ENCODE measurements at regions not wholly inside any gene's neighbourhood (a gene's known extent, or its start where the extent isn't known, plus 50 kb on each side); places are given as distances from the start of the nearest gene placed in this dataset.

- TF ChIP-seq CTCF (IDR thresholded peaks at IDR 0.05; ENCODE audit: insufficient read depth, low read length, poor library complexity, severe bottlenecking), result no peak
- Histone ChIP-seq H3K27me3 (ENCODE audit: control insufficient read depth, insufficient read depth, low read length) (no peaks in the 10 kb centered on the region), H3K36me3 (ENCODE audit: control insufficient read depth, insufficient read depth, low read length) (no peaks in the 10 kb centered on the region), H3K4me3 (ENCODE audit: low read depth, low read length) (no peak overlapping the region)
- no peak for DNase-seq (ENCODE audit: low read depth)
Measured at GRCh38 chr13:73922493-73923393, 211.5 kb downstream of the KLF12 start.

GRCh38 chr13:73918691-73919090 lies 215.5 kb downstream of the KLF12 start:
- H3K27me3 ChIP-seq (ENCODE audit: control insufficient read depth, insufficient read depth, low read length), result no peaks in the 10 kb centered on the region
- no peaks in the 10 kb centered on the region for H3K36me3 ChIP-seq (ENCODE audit: control insufficient read depth, insufficient read depth, low read length)
- no peak for DNase-seq (ENCODE audit: low read depth)
- no peak overlapping the region for H3K4me3 ChIP-seq (ENCODE audit: low read depth, low read length)
- no peak for TF ChIP-seq CTCF (IDR thresholded peaks at IDR 0.05; ENCODE audit: insufficient read depth, low read length, poor library complexity, severe bottlenecking)

- no peak for TF ChIP-seq CTCF (IDR thresholded peaks at IDR 0.05; ENCODE audit: insufficient read depth, low read length, poor library complexity, severe bottlenecking)
- no peak for DNase-seq (ENCODE audit: low read depth)
Measured at GRCh38 chr13:73913751-73914518, 220.3 kb downstream of the KLF12 start.

GRCh38 chr13:73913079-73913740 lies 221.0 kb downstream of the KLF12 start:
- Histone ChIP-seq H3K36me3 (ENCODE audit: control insufficient read depth, insufficient read depth, low read length) (no peaks in the 10 kb centered on the region), H3K4me3 (ENCODE audit: low read depth, low read length) (no peak overlapping the region), H3K27me3 (ENCODE audit: control insufficient read depth, insufficient read depth, low read length) (no peaks in the 10 kb centered on the region)
- no peak for DNase-seq (ENCODE audit: low read depth)
- TF ChIP-seq CTCF (IDR thresholded peaks at IDR 0.05; ENCODE audit: insufficient read depth, low read length, poor library complexity, severe bottlenecking), result no peak

More at GRCh38 chr13:73913751-73914518, 220.3 kb downstream of the KLF12 start:
- H3K36me3 ChIP-seq (ENCODE audit: control insufficient read depth, insufficient read depth, low read length), result no peaks in the 10 kb centered on the region
- H3K27me3 ChIP-seq (ENCODE audit: control insufficient read depth, insufficient read depth, low read length), result no peaks in the 10 kb centered on the region
- no peak overlapping the region for H3K4me3 ChIP-seq (ENCODE audit: low read depth, low read length)

GRCh38 chr13:73911361-73911760 lies 222.8 kb downstream of the KLF12 start:
- no peak for TF ChIP-seq CTCF (IDR thresholded peaks at IDR 0.05; ENCODE audit: insufficient read depth, low read length, poor library complexity, severe bottlenecking)
- H3K4me3 ChIP-seq (ENCODE audit: low read depth, low read length), result no peak overlapping the region
- no peak for DNase-seq (ENCODE audit: low read depth)
- H3K36me3 ChIP-seq (ENCODE audit: control insufficient read depth, insufficient read depth, low read length), result no peaks in the 10 kb centered on the region
- no peaks in the 10 kb centered on the region for H3K27me3 ChIP-seq (ENCODE audit: control insufficient read depth, insufficient read depth, low read length)

Measured in kidney epithelial cell (primary cell).